ENCODE measurements at regions not wholly inside any gene's neighbourhood (a gene's known extent, or its start where the extent isn't known, plus 50 kb on each side); places are given as distances from the start of the nearest gene placed in this dataset.
"Not testable (repeated sequence)": the region's sequence is repeated elsewhere in the genome, so short reads cannot be mapped to it uniquely, and the experiment has no call there.

DNA sequence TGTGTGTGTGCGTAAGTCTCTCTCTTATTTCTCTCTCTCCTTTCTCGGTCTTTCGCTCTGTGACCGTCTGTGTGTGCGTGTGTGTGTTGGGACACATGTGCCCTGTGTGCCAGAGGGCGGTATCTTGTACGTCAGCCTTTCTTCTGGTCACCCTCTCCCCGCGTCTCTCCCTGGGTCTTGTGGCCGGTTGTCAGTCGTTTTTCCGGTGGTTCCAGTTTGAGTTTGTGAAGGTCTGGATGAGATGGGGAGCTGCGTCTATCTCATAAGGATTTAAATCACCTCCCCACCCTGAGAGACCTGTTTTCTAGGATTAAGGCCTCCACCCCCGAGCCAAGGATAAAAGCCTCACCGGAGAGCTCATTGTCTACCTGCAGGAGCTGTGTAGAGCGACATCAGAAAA is 295.5 kb upstream of the ZNF337 start:
- no peak overlapping the region for H3K27ac ChIP-seq
- H3K36me3 ChIP-seq: no peaks in the 10 kb centered on the region
- no peak overlapping the region for H3K4me2 ChIP-seq
- no peaks in the 10 kb centered on the region for H4K20me1 ChIP-seq
- H3K4me1 ChIP-seq: peaks cover 9% of the 10 kb centered on the region; the same call in 1 of the 2 replicates
- no peak overlapping the region for H3K4me3 ChIP-seq
- H3K9me3 ChIP-seq: no peaks in the 10 kb centered on the region
- no peak for TF ChIP-seq Cebpa-rat (IDR thresholded peaks at IDR 0.05)
- no peak overlapping the region for H3K9ac ChIP-seq
- H3K27me3 ChIP-seq: no peaks in the 10 kb centered on the region

- no peaks in the 10 kb centered on the region for H3K27me3 ChIP-seq
- H3K9ac ChIP-seq: no peak overlapping the region
- TF ChIP-seq Cebpa-rat (IDR thresholded peaks at IDR 0.05): no peak
- H3K27ac ChIP-seq: no peak overlapping the region
- peaks cover 9% of the 10 kb centered on the region; the same call in 1 of the 2 replicates for H3K4me1 ChIP-seq
- no peak overlapping the region for H3K4me2 ChIP-seq
- H3K4me3 ChIP-seq: no peak overlapping the region
- H3K9me3 ChIP-seq: no peaks in the 10 kb centered on the region
- H3K36me3 ChIP-seq: no peaks in the 10 kb centered on the region
- no peaks in the 10 kb centered on the region for H4K20me1 ChIP-seq
Measured at GRCh38 chr20:25991756-25992130, 295.1 kb upstream of the ZNF337 start.

- no peaks in the 10 kb centered on the region for H3K9me3 ChIP-seq
- H3K4me1 ChIP-seq: peaks cover 9% of the 10 kb centered on the region; the same call in 1 of the 2 replicates
- H3K9ac ChIP-seq: no peak overlapping the region
- no peak overlapping the region for H3K4me2 ChIP-seq
- H3K27me3 ChIP-seq: no peaks in the 10 kb centered on the region
- no peak for TF ChIP-seq Cebpa-rat (IDR thresholded peaks at IDR 0.05)
- H4K20me1 ChIP-seq: no peaks in the 10 kb centered on the region
- no peaks in the 10 kb centered on the region for H3K36me3 ChIP-seq
- no peak overlapping the region for H3K4me3 ChIP-seq
- no peak overlapping the region for H3K27ac ChIP-seq
Measured at GRCh38 chr20:25991051-25991755, 294.6 kb upstream of the ZNF337 start.

- not testable (repeated sequence) for H3K4me1 ChIP-seq, H3K36me3 ChIP-seq, H4K20me1 ChIP-seq, H3K9ac ChIP-seq, H3K27me3 ChIP-seq, H3K9me3 ChIP-seq, H3K4me3 ChIP-seq, H3K27ac ChIP-seq, H3K4me2 ChIP-seq
Measured at GRCh38 chr20:25989686-25990085, 293.0 kb upstream of the ZNF337 start.

DNA sequence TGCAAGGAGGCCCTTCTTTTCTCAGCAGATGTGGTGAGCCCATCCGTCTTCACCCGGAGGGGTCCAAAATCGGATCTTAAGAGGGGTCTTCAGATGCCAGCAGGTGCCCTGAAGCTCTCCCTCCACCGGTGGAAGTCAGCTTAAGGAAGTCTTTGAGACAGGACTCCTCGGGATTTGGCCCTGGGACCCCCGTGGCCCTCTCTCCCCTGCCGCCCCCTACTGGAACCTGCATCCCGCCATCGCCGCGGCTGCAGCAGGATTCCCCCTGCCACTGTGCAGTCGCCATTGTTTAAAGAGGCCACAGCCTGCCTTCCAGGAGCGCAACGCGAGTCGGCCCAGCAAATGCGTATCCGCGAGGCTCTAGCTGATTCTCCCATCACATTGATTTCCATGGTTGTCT is 292.5 kb upstream of the ZNF337 start:
- TF ChIP-seq Cebpa-rat (IDR thresholded peaks at IDR 0.05): no peak
- no peaks in the 10 kb centered on the region for H4K20me1 ChIP-seq

DNA sequence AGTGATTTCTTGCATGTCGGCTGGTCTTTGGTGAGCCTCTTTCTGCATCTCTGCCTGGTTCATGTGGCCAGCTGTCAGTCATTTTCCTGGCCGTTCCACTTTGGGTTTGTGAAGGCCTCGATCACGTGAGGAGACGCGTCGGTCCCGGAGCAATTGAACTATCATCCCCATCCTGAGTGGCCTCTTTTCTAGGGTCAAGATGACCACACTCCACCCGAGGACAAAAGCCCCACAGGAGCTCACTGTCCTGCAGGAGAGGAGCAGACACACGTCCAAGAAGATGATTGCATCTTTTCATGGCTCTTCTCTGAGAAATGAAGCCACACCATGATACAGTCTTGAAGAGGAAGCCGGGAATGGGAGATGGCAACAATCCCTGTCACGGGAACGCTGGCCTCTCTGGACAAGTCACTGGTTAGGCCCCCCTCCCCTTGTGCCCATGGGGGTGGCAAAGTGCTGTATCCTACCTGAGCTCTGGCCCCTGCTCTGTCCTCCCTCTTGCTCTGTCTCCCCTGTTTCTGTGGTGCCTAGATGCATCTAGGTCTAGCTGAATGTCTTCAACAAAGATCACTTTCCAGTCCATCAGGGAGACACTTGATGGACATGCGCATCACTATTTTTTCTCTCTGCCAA is 291.4 kb upstream of the ZNF337 start:
- H3K4me2 ChIP-seq, H3K9ac ChIP-seq, H3K4me3 ChIP-seq, H4K20me1 ChIP-seq, H3K4me1 ChIP-seq, H3K9me3 ChIP-seq, H3K27ac ChIP-seq, H3K36me3 ChIP-seq, H3K27me3 ChIP-seq: not testable (repeated sequence)

More for the DNA sequence above, 292.5 kb upstream of the ZNF337 start:
- Histone ChIP-seq H3K9me3 (no peaks in the 10 kb centered on the region), H3K36me3 (no peaks in the 10 kb centered on the region), H3K4me1 (no peaks in the 10 kb centered on the region), H3K27me3 (no peaks in the 10 kb centered on the region), H3K4me2 (no peak overlapping the region), H3K4me3 (no peak overlapping the region), H3K27ac (no peak overlapping the region), H3K9ac (no peak overlapping the region)

DNA sequence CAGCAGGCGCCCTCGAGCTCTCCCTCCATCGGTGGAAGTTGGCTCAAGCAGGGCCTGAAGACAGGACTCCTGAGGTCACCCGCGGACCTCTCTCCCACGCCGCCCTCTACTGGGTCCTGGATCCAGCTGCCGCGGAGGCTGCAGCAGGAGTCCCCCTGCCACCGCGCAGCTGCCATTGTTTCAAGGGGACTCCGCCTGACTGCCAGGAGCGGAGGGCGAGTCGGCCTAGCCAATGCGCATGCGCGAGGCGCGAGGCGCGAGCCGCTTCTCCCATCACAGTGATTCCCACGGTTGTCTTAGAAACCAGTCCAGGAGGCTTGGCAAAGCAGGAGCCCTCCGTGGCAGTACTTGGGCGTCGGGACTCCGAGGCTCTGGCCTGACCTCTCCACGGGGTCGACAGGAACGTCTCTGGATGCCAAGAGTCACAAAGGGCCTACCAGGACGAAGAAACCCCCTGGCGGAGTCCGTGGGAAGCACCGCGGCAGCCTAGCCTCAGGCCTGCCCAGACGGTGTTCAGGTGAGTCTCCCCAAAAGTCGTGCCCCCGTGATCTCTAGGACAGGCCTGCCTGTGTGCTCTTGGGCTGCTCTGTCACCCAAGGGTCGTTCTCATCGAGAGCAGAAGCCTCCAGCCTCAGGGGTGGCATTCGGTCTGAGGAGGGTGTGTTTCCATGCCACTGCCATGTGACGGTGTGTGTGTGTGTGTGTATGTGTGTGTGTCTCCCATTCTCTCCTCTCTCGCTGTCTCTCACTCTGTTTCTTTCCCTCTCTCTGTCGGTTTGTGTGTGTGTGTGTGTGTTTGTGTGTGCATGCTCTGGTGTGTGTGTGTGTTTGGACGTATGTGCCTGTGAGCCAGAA is 290.6 kb upstream of the ZNF337 start:
- Histone ChIP-seq H3K9me3 (no peaks in the 10 kb centered on the region), H3K27ac (no peak overlapping the region), H3K4me1 (no peaks in the 10 kb centered on the region), H3K4me3 (peak overlapping the region; percentile 36), H3K27me3 (no peaks in the 10 kb centered on the region), H3K4me2 (peak overlapping the region; percentile 55), H3K9ac (no peak overlapping the region), H3K36me3 (no peaks in the 10 kb centered on the region), H4K20me1 (no peaks in the 10 kb centered on the region)
- TF ChIP-seq Cebpa-rat (IDR thresholded peaks at IDR 0.05): no peak

DNA sequence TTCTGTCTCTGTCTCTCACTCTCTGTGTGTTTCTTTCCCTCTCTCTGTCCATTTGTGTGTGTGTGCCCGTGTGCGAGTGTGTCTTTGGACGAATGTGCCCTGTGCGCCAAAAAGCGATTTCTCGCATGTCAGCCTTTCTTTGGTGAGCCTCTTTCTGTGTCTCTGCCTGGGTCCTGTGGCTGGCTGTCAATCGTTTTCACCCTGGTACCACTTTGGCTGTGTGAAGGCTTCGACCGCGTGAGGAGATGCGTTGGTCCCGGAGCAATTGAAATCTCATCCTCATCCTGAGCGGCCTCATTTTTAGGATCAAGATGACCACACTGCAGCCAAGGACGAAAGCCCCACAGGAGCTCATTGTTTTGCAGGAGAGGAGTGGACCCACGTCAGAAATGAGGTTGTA is 288.9 kb upstream of the ZNF337 start:
- Histone ChIP-seq H3K27ac (no peak overlapping the region), H3K9me3 (no peaks in the 10 kb centered on the region), H3K4me2 (no peak overlapping the region), H3K9ac (no peak overlapping the region), H4K20me1 (no peaks in the 10 kb centered on the region), H3K4me1 (no peaks in the 10 kb centered on the region), H3K36me3 (no peaks in the 10 kb centered on the region), H3K4me3 (no peak overlapping the region), H3K27me3 (no peaks in the 10 kb centered on the region)
- TF ChIP-seq Cebpa-rat (IDR thresholded peaks at IDR 0.05): no peak

GRCh38 chr20:25984933-25985332 is 288.3 kb upstream of the ZNF337 start:
- no peak overlapping the region for H3K4me3 ChIP-seq
- no peaks in the 10 kb centered on the region for H3K36me3 ChIP-seq
- no peaks in the 10 kb centered on the region for H3K9me3 ChIP-seq
- H4K20me1 ChIP-seq: no peaks in the 10 kb centered on the region
- no peak overlapping the region for H3K27ac ChIP-seq
- no peaks in the 10 kb centered on the region for H3K27me3 ChIP-seq
- no peak overlapping the region for H3K4me2 ChIP-seq
- no peaks in the 10 kb centered on the region for H3K4me1 ChIP-seq
- TF ChIP-seq Cebpa-rat (IDR thresholded peaks at IDR 0.05): no peak
- no peak overlapping the region for H3K9ac ChIP-seq

DNA sequence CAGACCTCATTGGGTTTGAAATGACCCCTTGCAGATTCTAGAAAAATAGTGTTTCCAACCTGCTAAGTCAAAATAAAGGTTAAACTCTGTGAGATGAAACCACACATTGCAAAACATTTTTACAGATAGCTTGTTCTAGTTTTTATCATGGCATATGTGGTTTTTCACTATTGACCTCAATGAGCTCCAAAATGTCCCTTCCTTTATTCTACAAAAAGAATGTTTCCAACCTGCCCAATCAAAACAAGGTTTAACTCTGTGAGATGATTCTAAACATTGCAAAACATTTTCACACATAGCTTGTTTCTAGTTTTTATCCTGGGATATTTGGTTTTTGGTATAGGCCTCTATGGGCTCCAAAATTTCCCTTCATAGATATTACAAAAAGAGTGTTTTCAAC is 286.0 kb upstream of the ZNF337 start:
- H3K27me3 ChIP-seq, H3K9me3 ChIP-seq, H4K20me1 ChIP-seq, H3K27ac ChIP-seq, H3K36me3 ChIP-seq, H3K4me1 ChIP-seq, H3K4me2 ChIP-seq, H3K4me3 ChIP-seq, H3K9ac ChIP-seq: not testable (repeated sequence)

GRCh38 chr20:25978450-25979190 is 282.0 kb upstream of the ZNF337 start:
- H3K4me1 ChIP-seq, H3K27ac ChIP-seq, H3K4me2 ChIP-seq, H4K20me1 ChIP-seq, H3K9me3 ChIP-seq, H3K27me3 ChIP-seq, H3K4me3 ChIP-seq, H3K36me3 ChIP-seq, H3K9ac ChIP-seq: not testable (repeated sequence)

DNA sequence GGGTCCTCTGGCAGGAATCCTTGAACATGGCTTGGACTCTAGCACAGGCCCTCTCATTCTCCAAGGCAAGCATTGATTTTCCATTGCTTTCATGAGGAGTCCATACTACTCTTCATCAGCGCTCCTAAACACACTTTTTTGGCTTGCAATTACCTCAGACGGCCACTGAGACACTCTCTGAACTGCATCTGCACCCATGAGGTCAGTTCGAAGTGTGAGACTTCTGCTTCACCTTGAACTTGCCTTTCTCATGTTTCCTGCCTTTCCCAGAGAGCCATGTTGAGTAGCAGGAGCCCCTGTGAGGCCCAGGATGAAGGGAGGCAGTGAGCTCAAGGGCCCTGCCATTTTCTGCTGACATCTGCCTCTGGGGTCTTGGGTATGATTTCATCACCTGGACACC is 279.2 kb upstream of the ZNF337 start:
- H3K4me3 ChIP-seq, H3K27me3 ChIP-seq, H4K20me1 ChIP-seq, H3K4me1 ChIP-seq, H3K9ac ChIP-seq, H3K36me3 ChIP-seq, H3K4me2 ChIP-seq, H3K27ac ChIP-seq, H3K9me3 ChIP-seq: not testable (repeated sequence)

- H3K4me3 ChIP-seq, H3K27ac ChIP-seq, H4K20me1 ChIP-seq, H3K9ac ChIP-seq, H3K27me3 ChIP-seq, H3K4me2 ChIP-seq, H3K9me3 ChIP-seq, H3K4me1 ChIP-seq, H3K36me3 ChIP-seq: not testable (repeated sequence)
Measured at GRCh38 chr20:25965203-25965602, 268.6 kb upstream of the ZNF337 start.
